NB4 (cell line): ENCODE measurements at regions not wholly inside any gene's neighbourhood (a gene's known extent, or its start where the extent isn't known, plus 50 kb on each side); places are given as distances from the start of the nearest gene placed in this dataset.

Source experiments
- MYC ChIP-seq: IDR thresholded peaks from 2 replicates; pipeline ENCODE4 v1.6.1; 2011; ENCODE audit warnings: low read depth, low read length
- POLR2A ChIP-seq: IDR thresholded peaks from 2 replicates; pipeline ENCODE4 v1.6.1; 2011; ENCODE audit warnings: mild to moderate bottlenecking; ENCODE audit not compliant: insufficient read length; ENCODE audit errors: extremely low read depth
- TF ChIP-seq, protein P1 (sequence below): IDR thresholded peaks from 2 replicates; pipeline ENCODE4 v1.6.1; 2011; ENCODE audit warnings: low read depth, low read length
- TF ChIP-seq, protein P2 (sequence below): IDR thresholded peaks from one replicate; pipeline ENCODE4 v1.5.1; 2012; ENCODE audit warnings: low read depth, low read length

DNA sequence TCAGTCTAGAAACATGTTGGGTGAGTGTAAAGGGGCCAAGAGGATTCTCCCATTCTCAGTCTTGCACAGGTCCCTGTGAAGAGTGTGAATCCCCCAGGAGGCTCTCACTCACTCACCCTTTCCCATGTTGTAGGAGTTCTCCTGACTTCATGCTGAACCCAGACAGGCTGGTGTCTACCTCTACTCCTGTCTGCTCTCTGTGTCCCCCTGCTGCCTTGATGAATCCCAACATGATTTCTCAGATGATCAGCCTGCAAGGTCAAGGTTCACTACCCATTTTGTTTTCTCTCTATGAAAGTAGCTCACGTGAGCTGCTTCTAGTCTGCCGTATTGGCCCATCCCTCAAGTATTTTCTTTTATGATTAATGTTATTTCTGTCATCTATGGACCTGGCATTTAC, 500.6 kb downstream of the ETS1 start:
- TF ChIP-seq, protein P1, sequence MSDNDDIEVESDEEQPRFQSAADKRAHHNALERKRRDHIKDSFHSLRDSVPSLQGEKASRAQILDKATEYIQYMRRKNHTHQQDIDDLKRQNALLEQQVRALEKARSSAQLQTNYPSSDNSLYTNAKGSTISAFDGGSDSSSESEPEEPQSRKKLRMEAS = no peak
- TF ChIP-seq, protein P2, sequence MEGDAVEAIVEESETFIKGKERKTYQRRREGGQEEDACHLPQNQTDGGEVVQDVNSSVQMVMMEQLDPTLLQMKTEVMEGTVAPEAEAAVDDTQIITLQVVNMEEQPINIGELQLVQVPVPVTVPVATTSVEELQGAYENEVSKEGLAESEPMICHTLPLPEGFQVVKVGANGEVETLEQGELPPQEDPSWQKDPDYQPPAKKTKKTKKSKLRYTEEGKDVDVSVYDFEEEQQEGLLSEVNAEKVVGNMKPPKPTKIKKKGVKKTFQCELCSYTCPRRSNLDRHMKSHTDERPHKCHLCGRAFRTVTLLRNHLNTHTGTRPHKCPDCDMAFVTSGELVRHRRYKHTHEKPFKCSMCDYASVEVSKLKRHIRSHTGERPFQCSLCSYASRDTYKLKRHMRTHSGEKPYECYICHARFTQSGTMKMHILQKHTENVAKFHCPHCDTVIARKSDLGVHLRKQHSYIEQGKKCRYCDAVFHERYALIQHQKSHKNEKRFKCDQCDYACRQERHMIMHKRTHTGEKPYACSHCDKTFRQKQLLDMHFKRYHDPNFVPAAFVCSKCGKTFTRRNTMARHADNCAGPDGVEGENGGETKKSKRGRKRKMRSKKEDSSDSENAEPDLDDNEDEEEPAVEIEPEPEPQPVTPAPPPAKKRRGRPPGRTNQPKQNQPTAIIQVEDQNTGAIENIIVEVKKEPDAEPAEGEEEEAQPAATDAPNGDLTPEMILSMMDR = no peak
- TF ChIP-seq POLR2A (no peak), MYC (no peak)
